ENCODE measurements at regions not wholly inside any gene's neighbourhood (a gene's known extent, or its start where the extent isn't known, plus 50 kb on each side); places are given as distances from the start of the nearest gene placed in this dataset.

DNA sequence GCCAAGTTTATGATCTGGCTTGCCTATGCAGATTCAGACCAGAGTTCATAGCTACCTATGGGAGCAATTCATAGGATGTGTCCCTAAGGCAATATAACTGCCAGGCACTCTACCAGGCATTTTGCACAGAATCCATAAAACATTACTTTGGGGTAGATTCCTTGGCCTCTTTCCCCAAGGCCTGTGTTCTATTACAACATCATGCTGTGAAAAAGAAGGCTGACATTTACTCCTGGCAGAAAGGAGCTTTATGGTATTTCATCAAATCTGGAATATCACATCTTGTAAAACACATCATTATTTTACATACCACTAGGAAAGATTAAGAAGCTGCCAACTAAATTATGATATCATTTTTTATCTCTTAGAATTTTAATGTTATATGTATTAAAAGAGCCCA is 287.0 kb upstream of the MARCKS start:
- in situ Hi-C loops (cut with HindIII; ENCODE audit: low pct_unique_long_range_greater_than_20kb, low sequenced_read_pairs) (no loop called here), intact Hi-C loops (cut with micrococcal nuclease; ENCODE audit: unreplicated experiment) (no loop called here)
- H3K36me3 ChIP-seq (ENCODE audit: control insufficient read depth, insufficient read depth, low read length), result no peaks in the 10 kb centered on the region
- ATAC-seq (no peak), DNase-seq (ENCODE audit: low read depth, low spot score) (no peak)
- no peaks in the 10 kb centered on the region for H3K9me3 ChIP-seq (ENCODE audit: control insufficient read depth, insufficient read depth, low read depth, low read length)
- H3K27me3 ChIP-seq (ENCODE audit: control insufficient read depth, insufficient read depth, low read length), result no peaks in the 10 kb centered on the region
- no TSS peak for BruUV-seq (replicated peaks)
- no peak overlapping the region for H3K4me3 ChIP-seq (ENCODE audit: low read depth in 2 of 2, low read length in 2 of 2)
- ChIA-PET CTCF (no interaction called here), POLR2A (no interaction called here)
- no peak for TF ChIP-seq POLR2AphosphoS5 (IDR thresholded peaks at IDR 0.05; ENCODE audit: low read depth, low read length)
- TF ChIP-seq SIN3A (IDR thresholded peaks at IDR 0.05; ENCODE audit: borderline replicate concordance, insufficient read depth, low read depth, low read length), result no peak
- TF ChIP-seq, protein P1, sequence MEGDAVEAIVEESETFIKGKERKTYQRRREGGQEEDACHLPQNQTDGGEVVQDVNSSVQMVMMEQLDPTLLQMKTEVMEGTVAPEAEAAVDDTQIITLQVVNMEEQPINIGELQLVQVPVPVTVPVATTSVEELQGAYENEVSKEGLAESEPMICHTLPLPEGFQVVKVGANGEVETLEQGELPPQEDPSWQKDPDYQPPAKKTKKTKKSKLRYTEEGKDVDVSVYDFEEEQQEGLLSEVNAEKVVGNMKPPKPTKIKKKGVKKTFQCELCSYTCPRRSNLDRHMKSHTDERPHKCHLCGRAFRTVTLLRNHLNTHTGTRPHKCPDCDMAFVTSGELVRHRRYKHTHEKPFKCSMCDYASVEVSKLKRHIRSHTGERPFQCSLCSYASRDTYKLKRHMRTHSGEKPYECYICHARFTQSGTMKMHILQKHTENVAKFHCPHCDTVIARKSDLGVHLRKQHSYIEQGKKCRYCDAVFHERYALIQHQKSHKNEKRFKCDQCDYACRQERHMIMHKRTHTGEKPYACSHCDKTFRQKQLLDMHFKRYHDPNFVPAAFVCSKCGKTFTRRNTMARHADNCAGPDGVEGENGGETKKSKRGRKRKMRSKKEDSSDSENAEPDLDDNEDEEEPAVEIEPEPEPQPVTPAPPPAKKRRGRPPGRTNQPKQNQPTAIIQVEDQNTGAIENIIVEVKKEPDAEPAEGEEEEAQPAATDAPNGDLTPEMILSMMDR (IDR thresholded peaks at IDR 0.05), result no peak
- TF ChIP-seq, protein P2, sequence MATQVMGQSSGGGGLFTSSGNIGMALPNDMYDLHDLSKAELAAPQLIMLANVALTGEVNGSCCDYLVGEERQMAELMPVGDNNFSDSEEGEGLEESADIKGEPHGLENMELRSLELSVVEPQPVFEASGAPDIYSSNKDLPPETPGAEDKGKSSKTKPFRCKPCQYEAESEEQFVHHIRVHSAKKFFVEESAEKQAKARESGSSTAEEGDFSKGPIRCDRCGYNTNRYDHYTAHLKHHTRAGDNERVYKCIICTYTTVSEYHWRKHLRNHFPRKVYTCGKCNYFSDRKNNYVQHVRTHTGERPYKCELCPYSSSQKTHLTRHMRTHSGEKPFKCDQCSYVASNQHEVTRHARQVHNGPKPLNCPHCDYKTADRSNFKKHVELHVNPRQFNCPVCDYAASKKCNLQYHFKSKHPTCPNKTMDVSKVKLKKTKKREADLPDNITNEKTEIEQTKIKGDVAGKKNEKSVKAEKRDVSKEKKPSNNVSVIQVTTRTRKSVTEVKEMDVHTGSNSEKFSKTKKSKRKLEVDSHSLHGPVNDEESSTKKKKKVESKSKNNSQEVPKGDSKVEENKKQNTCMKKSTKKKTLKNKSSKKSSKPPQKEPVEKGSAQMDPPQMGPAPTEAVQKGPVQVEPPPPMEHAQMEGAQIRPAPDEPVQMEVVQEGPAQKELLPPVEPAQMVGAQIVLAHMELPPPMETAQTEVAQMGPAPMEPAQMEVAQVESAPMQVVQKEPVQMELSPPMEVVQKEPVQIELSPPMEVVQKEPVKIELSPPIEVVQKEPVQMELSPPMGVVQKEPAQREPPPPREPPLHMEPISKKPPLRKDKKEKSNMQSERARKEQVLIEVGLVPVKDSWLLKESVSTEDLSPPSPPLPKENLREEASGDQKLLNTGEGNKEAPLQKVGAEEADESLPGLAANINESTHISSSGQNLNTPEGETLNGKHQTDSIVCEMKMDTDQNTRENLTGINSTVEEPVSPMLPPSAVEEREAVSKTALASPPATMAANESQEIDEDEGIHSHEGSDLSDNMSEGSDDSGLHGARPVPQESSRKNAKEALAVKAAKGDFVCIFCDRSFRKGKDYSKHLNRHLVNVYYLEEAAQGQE (IDR thresholded peaks at IDR 0.05; ENCODE audit: insufficient read depth in 1 of 2, low read depth in 2 of 2, low read length in 1 of 2), result no peak
- TF ChIP-seq TCF7L2 (IDR thresholded peaks at IDR 0.05; ENCODE audit: low read depth, low read length), result no peak
- no peak overlapping the region for H3K27ac ChIP-seq (ENCODE audit: low read length)
- no peaks in the 10 kb centered on the region for H3K4me1 ChIP-seq (ENCODE audit: control insufficient read depth, insufficient read depth, low read length)

DNA sequence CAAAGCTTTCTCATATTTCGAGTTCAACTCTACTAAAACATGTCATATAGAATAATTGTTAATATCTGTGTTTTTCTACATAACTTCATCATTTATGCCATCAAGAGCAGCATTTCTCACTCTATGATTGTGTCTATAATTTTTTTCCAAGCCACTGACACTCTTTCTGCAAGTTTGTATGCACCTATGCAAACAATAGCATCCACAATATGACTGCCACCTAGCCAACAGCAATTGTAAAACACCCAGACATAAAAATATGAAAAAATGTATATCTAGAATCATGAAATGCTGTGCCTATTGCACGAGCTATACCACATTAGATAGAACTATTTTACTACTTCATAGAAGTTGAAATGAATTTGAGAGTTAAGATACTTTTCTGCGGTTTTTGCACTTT is 286.5 kb upstream of the MARCKS start:
- POLR2A ChIA-PET, result no interaction called here
- H3K27ac ChIP-seq (ENCODE audit: low read length), result no peak overlapping the region
- CTCF ChIA-PET, result no interaction called here

More for the DNA sequence above, 286.5 kb upstream of the MARCKS start:
- H3K27me3 ChIP-seq (ENCODE audit: control insufficient read depth, insufficient read depth, low read length), result no peaks in the 10 kb centered on the region
- no peaks in the 10 kb centered on the region for H3K4me1 ChIP-seq (ENCODE audit: control insufficient read depth, insufficient read depth, low read length)
- no peak for ATAC-seq
- intact Hi-C loops (cut with micrococcal nuclease; ENCODE audit: unreplicated experiment), result no loop called here
- TF ChIP-seq, protein P1 (IDR thresholded peaks at IDR 0.05), result peak; percentile 38; the same call in 1 of the 2 replicates
- TF ChIP-seq, protein P2 (IDR thresholded peaks at IDR 0.05; ENCODE audit: insufficient read depth in 1 of 2, low read depth in 2 of 2, low read length in 1 of 2), result no peak
- no peak for TF ChIP-seq SIN3A (IDR thresholded peaks at IDR 0.05; ENCODE audit: borderline replicate concordance, insufficient read depth, low read depth, low read length)
- H3K9me3 ChIP-seq (ENCODE audit: control insufficient read depth, insufficient read depth, low read depth, low read length), result no peaks in the 10 kb centered on the region
- H3K36me3 ChIP-seq (ENCODE audit: control insufficient read depth, insufficient read depth, low read length), result no peaks in the 10 kb centered on the region
- no peak overlapping the region for H3K4me3 ChIP-seq (ENCODE audit: low read depth in 2 of 2, low read length in 2 of 2)
- no TSS peak for BruUV-seq (replicated peaks)
- no peak for DNase-seq (ENCODE audit: low read depth, low spot score)
- in situ Hi-C loops (cut with HindIII; ENCODE audit: low pct_unique_long_range_greater_than_20kb, low sequenced_read_pairs), result no loop called here
